SU-DHL-6 (cell line): ENCODE measurements at regions not wholly inside any gene's neighbourhood (a gene's known extent, or its start where the extent isn't known, plus 50 kb on each side); places are given as distances from the start of the nearest gene placed in this dataset.

ENCODE experiments used
- H2AFZ ChIP-seq: fragments of 200-600 bp; sonication (generic); 2 replicates; pipeline ENCODE4 v1.6.1; 2014; ENCODE audit warnings: low read depth, mild to moderate bottlenecking, moderate library complexity, mixed read lengths, antibody characterized with exemption, low read length; ENCODE audit not compliant: severe bottlenecking
- H3F3A ChIP-seq: fragments of 200-600 bp; shearing (Covaris generic); 2 replicates; pipeline ENCODE4 v1.6.0; 2016; ENCODE audit warnings: antibody characterized with exemption, mild to moderate bottlenecking; ENCODE audit not compliant: insufficient read depth
- H3K27ac ChIP-seq: fragments of 200-600 bp; sonication (generic); 2 replicates; pipeline ENCODE4 v1.5.1; 2016; ENCODE audit warnings: low read depth, mild to moderate bottlenecking, low read length, moderate library complexity, mixed read lengths
- H3K27me3 ChIP-seq: fragments of 200-600 bp; sonication (generic), shearing (Covaris generic); 2 replicates; pipeline ENCODE4 v1.6.0; 2014; ENCODE audit warnings: mild to moderate bottlenecking, low read length
- H3K36me3 ChIP-seq: fragments of 200-600 bp; sonication (generic); 2 replicates; pipeline ENCODE4 v1.6.1; 2014; ENCODE audit warnings: mild to moderate bottlenecking, low read length, mixed read lengths
- H3K4me2 ChIP-seq: fragments of 300-600, 200-600 bp; shearing (Covaris generic), sonication (generic); 2 replicates; pipeline ENCODE4 v1.6.0; 2014; ENCODE audit warnings: low read length, low read depth, mild to moderate bottlenecking; ENCODE audit not compliant: poor library complexity, severe bottlenecking
- H3K4me3 ChIP-seq: fragments of 200-600 bp; sonication (generic); 2 replicates; pipeline ENCODE4 v1.5.1; 2014; ENCODE audit warnings: antibody characterized with exemption, low read length, mild to moderate bottlenecking, mixed read lengths; ENCODE audit not compliant: insufficient read depth, poor library complexity, severe bottlenecking
- H3K79me2 ChIP-seq: fragments of 200-600 bp; sonication (generic); 2 replicates; pipeline ENCODE4 v1.6.1; 2014; ENCODE audit warnings: mild to moderate bottlenecking, low read length, moderate library complexity; ENCODE audit not compliant: insufficient read depth
- H3K9ac ChIP-seq: fragments of 200-600 bp; sonication (generic); 2 replicates; pipeline ENCODE4 v1.7.0; 2014; ENCODE audit warnings: mild to moderate bottlenecking, low read length
- H3K9me2 ChIP-seq: fragments of 200-600 bp; sonication (generic); replicated peaks from 2 replicates; pipeline ENCODE4 v1.6.1; 2014; ENCODE audit warnings: low read length; ENCODE audit not compliant: insufficient read depth
- H3K9me3 ChIP-seq: fragments of 200-600 bp; sonication (generic); 2 replicates; pipeline ENCODE4 v1.6.1; 2014; ENCODE audit warnings: low read length, mixed read lengths; ENCODE audit not compliant: insufficient read depth
- H4K20me1 ChIP-seq: fragments of 200-600 bp; sonication (generic); 2 replicates; pipeline ENCODE4 v1.6.1; 2014; ENCODE audit warnings: low read depth, mild to moderate bottlenecking, antibody characterized with exemption, low read length, moderate library complexity, mixed read lengths
- EZH2phosphoT487 ChIP-seq: fragments of 200-600 bp; sonication (generic), shearing (Covaris generic); conservative IDR thresholded peaks from 2 replicates; pipeline ENCODE4 v1.6.1; 2018; ENCODE audit warnings: mild to moderate bottlenecking, antibody characterized with exemption, low read length, moderate library complexity, mixed read lengths
- TF ChIP-seq, protein P1 (sequence below): fragments of 200-600 bp; sonication (generic); IDR thresholded peaks from one replicate; pipeline ENCODE4 v1.5.1; 2017; ENCODE audit warnings: antibody characterized with exemption, mild to moderate bottlenecking, low read length, moderate library complexity; ENCODE audit not compliant: insufficient read depth, poor library complexity, severe bottlenecking

DNA sequence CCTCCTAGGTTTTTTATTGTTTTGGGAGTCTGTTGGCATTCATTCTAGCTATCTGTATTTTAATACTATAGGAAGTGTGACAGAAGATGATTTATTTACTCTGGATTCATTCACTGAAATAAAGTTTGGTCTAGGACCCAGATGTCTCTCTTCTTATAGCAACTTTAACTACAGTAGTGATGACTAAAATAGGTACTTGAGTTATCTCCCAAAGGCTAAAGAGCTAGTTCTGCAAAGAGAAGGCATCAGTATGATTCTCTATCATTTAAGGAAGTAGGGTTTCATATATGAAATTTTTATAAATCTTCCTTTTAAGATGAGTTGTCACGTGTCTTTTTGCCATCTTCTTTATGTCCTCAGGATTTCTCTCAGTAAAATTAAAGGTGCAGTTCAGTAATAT lies 507.4 kb downstream of the KCTD12 start:
- no peaks in the 10 kb centered on the region for H3F3A ChIP-seq
- H3K9ac ChIP-seq, result no peak overlapping the region
- no peaks in the 10 kb centered on the region for H4K20me1 ChIP-seq
- H3K27ac ChIP-seq, result no peak overlapping the region
- H3K9me2 ChIP-seq, result no peaks in the 10 kb centered on the region
- no peaks in the 10 kb centered on the region for H3K36me3 ChIP-seq
- TF ChIP-seq EZH2phosphoT487, result no peak
- H3K79me2 ChIP-seq, result no peaks in the 10 kb centered on the region
- no peak overlapping the region for H2AFZ ChIP-seq
- no peaks in the 10 kb centered on the region for H3K9me3 ChIP-seq
- no peak overlapping the region for H3K4me2 ChIP-seq
- H3K27me3 ChIP-seq, result no peaks in the 10 kb centered on the region
- no peak overlapping the region for H3K4me3 ChIP-seq

DNA sequence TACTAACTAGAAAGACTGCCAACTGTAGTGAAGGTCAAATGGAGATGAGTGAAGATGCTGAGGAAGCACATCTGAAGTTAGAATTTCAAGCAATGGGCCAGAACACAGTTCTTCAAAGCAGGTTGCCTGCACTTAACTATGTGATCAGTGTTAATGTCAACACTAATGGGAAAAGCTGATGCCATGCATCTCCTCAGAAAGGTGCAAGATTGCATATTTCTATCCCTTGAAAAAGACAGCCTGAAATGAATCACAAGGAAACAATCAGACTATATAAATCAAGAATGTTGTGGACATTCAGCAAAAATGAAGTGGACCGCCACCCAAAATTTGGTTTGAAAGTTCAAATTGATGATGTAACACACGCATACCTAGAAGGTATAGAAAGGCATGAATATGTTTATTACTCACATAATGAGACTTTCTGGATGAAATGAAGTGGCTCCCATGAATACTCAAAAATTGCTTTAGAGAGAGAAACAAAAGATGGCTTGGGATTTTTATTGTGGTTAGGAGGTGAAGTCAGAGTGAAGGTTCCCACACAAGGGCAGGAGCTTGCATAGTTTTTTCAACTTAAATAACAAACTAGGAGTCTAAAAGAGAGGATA lies 522.4 kb downstream of the KCTD12 start:
- H3K4me2 ChIP-seq, result no peak overlapping the region
- H3K36me3 ChIP-seq, result no peaks in the 10 kb centered on the region

DNA sequence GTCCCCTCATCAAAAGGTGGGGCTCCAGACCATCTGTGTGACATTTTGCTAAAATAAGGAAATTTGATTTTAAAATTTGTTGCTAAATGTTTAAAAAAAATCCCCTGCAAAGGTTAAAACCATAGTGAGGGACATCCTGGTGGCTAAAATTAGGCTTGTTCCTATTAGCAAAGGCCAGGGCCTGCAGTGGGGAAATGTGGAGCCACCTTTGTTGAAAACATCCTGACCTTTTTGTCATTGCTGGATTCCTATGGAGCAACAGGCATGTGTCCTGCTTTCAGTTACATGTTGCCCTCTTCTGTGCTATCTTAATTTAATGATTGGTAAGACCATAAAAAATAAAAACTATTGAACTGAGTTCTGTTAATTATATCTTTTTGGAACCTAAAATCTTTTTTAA lies 524.3 kb downstream of the KCTD12 start:
- H3K36me3 ChIP-seq, result no peaks in the 10 kb centered on the region

More for the DNA sequence above, 522.4 kb downstream of the KCTD12 start:
- no peaks in the 10 kb centered on the region for H3K79me2 ChIP-seq
- TF ChIP-seq, protein P1, sequence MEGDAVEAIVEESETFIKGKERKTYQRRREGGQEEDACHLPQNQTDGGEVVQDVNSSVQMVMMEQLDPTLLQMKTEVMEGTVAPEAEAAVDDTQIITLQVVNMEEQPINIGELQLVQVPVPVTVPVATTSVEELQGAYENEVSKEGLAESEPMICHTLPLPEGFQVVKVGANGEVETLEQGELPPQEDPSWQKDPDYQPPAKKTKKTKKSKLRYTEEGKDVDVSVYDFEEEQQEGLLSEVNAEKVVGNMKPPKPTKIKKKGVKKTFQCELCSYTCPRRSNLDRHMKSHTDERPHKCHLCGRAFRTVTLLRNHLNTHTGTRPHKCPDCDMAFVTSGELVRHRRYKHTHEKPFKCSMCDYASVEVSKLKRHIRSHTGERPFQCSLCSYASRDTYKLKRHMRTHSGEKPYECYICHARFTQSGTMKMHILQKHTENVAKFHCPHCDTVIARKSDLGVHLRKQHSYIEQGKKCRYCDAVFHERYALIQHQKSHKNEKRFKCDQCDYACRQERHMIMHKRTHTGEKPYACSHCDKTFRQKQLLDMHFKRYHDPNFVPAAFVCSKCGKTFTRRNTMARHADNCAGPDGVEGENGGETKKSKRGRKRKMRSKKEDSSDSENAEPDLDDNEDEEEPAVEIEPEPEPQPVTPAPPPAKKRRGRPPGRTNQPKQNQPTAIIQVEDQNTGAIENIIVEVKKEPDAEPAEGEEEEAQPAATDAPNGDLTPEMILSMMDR, result no peak
- TF ChIP-seq EZH2phosphoT487, result no peak
- H3K9ac ChIP-seq, result no peak overlapping the region
- no peak overlapping the region for H2AFZ ChIP-seq
- H4K20me1 ChIP-seq, result no peaks in the 10 kb centered on the region
- no peaks in the 10 kb centered on the region for H3K27me3 ChIP-seq
- H3K9me2 ChIP-seq, result no peaks in the 10 kb centered on the region
- no peak overlapping the region for H3K27ac ChIP-seq
- no peak overlapping the region for H3K4me3 ChIP-seq
- no peaks in the 10 kb centered on the region for H3K9me3 ChIP-seq
- H3F3A ChIP-seq, result no peaks in the 10 kb centered on the region

More for the DNA sequence above, 524.3 kb downstream of the KCTD12 start:
- Histone ChIP-seq H3K4me2 (no peak overlapping the region), H3K9ac (no peak overlapping the region), H3K27ac (no peak overlapping the region), H2AFZ (no peak overlapping the region), H3K9me2 (no peaks in the 10 kb centered on the region), H3K27me3 (no peaks in the 10 kb centered on the region), H3K4me3 (no peak overlapping the region), H4K20me1 (no peaks in the 10 kb centered on the region), H3K79me2 (no peaks in the 10 kb centered on the region), H3K9me3 (no peaks in the 10 kb centered on the region), H3F3A (no peaks in the 10 kb centered on the region)
- no peak for TF ChIP-seq EZH2phosphoT487
- TF ChIP-seq, protein P1, result no peak
